Epithelial cell of prostate (primary cell): ENCODE measurements at regions not wholly inside any gene's neighbourhood (a gene's known extent, or its start where the extent isn't known, plus 50 kb on each side); places are given as distances from the start of the nearest gene placed in this dataset.

ENCODE experiments used
- DNase-seq: peaks from one replicate; pipeline ENCODE4 v3.0.0-alpha.2; 2011; ENCODE audit warnings: low read depth, low spot score
- H3K27ac ChIP-seq: fragments of 450-650 bp; 2 replicates; pipeline ENCODE4 v1.5.1; 2017; ENCODE audit warnings: mild to moderate bottlenecking

DNA sequence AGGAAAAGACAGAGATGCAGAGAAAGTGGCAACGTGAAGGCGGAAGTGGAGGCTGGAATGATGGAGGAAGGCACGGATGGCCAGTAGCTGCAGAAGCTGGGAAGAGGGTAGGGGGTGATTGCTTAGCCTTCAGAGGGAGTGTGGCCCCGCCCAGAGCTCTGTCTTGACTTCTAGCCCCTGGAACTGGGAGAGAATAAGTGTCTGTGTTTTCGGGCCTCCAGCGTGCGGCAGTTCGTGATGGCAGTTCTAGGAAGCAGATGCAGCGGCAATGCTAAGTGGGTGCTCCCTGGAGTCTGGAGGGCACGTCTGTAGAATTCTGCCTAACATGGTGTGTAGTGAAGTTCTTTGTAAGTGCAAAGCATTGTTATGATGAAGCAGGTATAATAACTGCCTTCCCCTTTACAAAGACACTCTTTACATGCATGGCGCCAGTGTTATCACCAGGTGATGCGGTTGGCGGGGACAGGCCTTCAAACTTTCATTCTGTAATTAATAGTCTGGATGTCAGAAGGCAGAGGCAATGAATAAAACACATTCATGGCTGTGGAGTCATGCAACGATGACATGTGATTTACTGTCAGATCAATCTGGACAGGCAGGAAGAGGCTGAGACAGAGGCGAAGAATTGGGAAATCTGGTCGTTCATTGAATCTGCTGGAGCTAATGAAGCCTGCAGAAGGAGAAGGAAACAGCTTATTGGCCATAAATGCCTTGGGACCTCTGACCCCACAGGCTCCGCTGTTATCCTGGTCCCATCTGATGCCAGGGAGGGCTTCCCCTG is 228.6 kb downstream of the GLRX3 start:
- DNase-seq, result no peak
- H3K27ac ChIP-seq, result no peak overlapping the region

GRCh38 chr10:130368761-130369560 is 232.8 kb downstream of the GLRX3 start:
- DNase-seq, result no peak

DNA sequence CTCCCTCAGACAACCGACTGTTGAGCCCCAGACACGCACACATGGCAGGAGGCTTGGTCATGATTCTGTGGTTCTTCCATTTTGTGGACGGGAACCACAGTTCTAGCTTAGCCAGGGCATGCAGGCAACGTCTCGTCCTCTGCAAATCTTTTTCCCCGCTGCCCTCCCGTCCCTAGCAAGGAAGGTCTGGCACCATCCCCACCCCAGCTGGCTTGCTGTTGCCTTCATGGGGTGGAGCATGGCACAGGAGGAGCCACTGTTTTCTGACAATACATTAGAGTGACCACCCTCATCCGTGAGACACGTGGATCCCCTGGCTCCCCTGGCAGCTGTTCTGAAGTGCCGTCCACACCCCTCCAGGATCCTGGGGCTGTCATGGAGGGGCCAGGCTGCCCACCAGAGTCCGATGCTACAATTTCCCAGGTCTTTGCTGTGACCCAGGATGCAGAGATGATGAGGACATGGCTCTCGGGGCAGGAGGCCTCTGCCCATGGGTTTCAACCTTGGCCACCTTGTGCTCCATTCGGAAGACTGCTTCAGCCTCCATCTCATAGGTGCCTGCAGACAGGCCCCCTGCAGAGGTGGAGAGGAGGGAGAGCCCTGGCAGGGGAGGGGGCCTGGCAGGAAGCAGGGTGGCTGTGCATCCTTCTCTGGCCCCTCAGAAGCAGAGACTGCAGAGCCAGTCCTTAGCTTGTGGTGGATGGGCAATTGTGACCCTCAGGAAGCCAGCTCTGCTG is 233.6 kb downstream of the GLRX3 start:
- DNase-seq, result no peak
- H3K27ac ChIP-seq, result no peak overlapping the region

More at GRCh38 chr10:130368761-130369560, 232.8 kb downstream of the GLRX3 start:
- H3K27ac ChIP-seq, result no peak overlapping the region

- no peak overlapping the region for H3K27ac ChIP-seq
- no peak for DNase-seq
Observed at GRCh38 chr10:130370721-130371120, 234.5 kb downstream of the GLRX3 start.

- no peak for DNase-seq
- H3K27ac ChIP-seq, result no peak overlapping the region
Observed at GRCh38 chr10:130371156-130371555, 235.0 kb downstream of the GLRX3 start.

GRCh38 chr10:130371666-130372065 is 235.5 kb downstream of the GLRX3 start:
- DNase-seq, result no peak
- H3K27ac ChIP-seq, result no peak overlapping the region

GRCh38 chr10:130372222-130372621 is 236.0 kb downstream of the GLRX3 start:
- no peak for DNase-seq
- no peak overlapping the region for H3K27ac ChIP-seq

DNA sequence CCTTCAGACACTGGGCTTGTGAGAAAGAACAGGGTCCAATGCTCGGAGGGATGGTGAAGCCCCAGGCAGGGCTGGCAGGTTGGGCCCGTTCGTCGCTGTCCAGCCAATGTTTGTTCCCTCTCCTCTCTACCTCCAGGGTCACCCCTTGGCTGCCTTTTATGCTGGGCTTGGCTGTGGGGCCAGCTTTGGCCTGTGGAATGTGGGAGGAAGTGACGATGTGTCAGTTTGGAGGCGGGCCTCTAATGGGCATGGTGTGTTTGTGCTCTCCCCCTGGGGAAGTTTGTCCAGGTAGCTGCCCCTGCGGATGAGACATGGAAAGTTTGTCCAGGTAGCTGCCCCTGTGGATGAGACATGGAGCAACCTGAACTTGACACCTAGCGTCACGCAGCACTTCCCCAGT is 236.7 kb downstream of the GLRX3 start:
- H3K27ac ChIP-seq, result no peak overlapping the region
- DNase-seq, result no peak

GRCh38 chr10:130377986-130378540 is 241.9 kb downstream of the GLRX3 start:
- DNase-seq, result no peak
- no peak overlapping the region for H3K27ac ChIP-seq

GRCh38 chr10:130378556-130379400 is 242.6 kb downstream of the GLRX3 start:
- no peak overlapping the region for H3K27ac ChIP-seq
- no peak for DNase-seq

GRCh38 chr10:130380056-130380455 is 243.9 kb downstream of the GLRX3 start:
- DNase-seq, result no peak
- H3K27ac ChIP-seq, result no peak overlapping the region

DNA sequence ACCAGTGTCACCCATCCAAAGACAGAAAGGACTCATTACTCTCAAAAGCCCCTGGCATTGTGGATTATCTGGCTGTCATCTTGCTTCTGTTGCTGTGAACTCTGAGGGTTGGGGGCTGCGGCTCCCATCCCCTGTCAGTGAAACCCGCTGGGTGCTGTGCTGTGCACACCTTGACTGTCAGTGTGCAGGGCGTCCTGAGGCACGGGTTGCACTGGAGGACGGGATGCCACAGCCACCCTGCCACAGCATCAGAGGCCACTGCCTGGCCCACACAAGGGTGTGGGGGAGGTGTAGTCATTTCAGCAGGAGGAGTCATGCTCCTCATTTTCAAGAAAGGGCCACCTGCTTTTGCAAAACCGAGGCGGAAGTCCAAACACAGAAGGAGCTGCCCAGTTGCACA is 245.8 kb downstream of the GLRX3 start:
- no peak overlapping the region for H3K27ac ChIP-seq

GRCh38 chr10:130387936-130388580 is 251.9 kb downstream of the GLRX3 start:
- H3K27ac ChIP-seq, result no peak overlapping the region
- DNase-seq, result no peak

More for the DNA sequence above, 245.8 kb downstream of the GLRX3 start:
- DNase-seq, result no peak

DNA sequence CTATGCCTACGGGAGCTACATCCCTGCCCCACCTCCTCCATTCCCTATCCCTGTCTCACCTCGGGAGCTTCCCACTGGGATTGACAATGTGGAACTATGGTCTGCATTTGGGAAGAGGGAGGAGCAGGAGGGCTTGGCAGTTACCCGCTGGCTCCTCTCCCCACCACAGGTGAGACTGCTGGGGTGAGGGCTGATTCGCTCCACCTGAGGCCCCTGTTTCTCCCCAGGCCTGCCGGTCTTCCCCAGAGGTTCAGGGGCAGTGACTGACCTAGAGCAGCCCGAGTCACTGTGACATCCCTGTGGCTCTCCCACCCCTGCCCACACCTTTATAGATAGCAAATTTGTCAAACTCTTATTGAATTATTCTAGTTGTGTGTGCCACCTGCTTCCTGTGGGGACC is 252.6 kb downstream of the GLRX3 start:
- no peak for DNase-seq
- no peak overlapping the region for H3K27ac ChIP-seq

GRCh38 chr10:130389906-130390305 is 253.7 kb downstream of the GLRX3 start:
- no peak for DNase-seq

DNA sequence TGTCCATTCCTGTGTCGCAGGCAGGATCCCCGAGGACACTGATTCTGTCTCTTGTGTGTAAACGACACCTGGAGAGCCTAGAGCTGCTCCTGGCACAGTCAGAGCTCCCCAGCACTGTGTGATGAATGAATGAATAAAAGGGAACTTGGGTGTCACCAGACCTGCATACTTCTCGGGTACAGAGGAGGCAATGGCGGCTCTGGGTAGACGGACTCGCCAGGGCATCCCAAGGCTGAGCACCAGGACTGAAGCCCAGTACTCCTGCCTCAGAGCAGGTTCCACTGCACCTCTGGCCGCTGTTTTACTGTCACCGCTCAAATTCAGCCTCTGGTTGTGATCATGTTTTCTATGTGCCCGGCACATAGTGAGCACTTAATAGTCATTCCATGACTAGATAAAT is 255.8 kb downstream of the GLRX3 start:
- no peak for DNase-seq
- H3K27ac ChIP-seq, result no peak overlapping the region

More at GRCh38 chr10:130389906-130390305, 253.7 kb downstream of the GLRX3 start:
- no peak overlapping the region for H3K27ac ChIP-seq

DNA sequence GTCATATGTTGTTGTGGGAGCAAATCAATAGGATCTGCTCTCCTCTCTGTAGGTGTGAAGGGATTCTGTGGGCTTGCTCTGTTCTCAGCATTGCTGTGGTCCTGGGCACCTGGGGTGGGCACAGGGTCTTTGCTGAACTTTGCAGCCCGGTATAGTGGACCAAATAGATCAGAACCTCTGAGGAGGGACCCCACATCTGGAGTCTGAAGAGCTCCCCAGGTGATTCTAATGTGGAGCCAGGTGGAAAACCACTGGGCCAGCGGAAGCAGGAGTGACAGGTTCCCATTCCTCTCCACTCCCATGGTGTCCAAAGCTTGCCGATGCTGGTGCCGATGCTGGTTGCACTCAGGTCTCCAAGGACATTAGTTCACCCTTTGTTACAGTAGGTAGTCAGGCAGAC is 257.2 kb downstream of the GLRX3 start:
- no peak overlapping the region for H3K27ac ChIP-seq
- no peak for DNase-seq

- no peak overlapping the region for H3K27ac ChIP-seq
- no peak for DNase-seq
Observed at GRCh38 chr10:130394832-130395231, 258.6 kb downstream of the GLRX3 start.
